NCI-H226 (cell line): ENCODE measurements at regions not wholly inside any gene's neighbourhood (a gene's known extent, or its start where the extent isn't known, plus 50 kb on each side); places are given as distances from the start of the nearest gene placed in this dataset.

Source experiments
- DNase-seq: peaks from one replicate; pipeline ENCODE4 v3.0.0-alpha.2; 2015

DNA sequence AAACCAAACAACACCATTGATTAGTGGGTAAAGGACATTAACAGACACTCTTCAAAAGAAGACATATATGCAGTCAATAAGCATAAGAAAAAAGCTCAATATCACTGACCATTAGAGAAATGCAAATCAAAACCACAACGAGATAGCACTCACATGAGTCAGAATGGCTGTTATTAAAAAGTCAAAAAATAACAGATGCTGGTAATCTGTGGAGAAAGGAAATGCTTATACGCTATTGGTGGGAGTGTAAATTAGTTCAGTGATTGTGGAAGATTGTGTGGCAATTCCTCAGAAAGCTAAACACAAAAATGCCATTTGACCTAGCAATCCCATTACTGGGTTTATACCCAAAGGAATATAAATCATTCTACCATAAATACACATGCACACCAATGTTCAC lies 182.6 kb downstream of the TRPC6 start:
- peak; percentile 52 for DNase-seq

- no peak for DNase-seq
These were observed 185.8 kb downstream of the TRPC6 start for GRCh38 chr11:101397979-101398378.

DNA sequence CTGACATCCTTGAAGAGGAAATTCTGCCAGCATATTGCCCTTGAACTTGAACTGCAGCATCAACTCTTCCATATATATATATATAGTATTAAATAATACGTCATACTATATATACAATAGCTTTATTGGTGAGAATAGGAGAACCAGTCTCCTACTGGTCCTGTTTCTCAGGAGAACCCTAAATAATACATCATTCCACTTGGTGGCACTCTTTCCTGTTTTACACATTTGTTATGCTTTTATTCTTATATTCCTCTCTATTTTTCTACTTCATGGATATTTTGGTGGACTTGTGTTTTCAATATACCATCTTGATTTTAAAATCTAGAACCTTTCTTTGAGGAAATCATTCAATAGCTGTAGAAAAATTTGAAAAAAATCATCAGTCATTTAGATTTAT lies 193.3 kb downstream of the TRPC6 start:
- DNase-seq: no peak

- DNase-seq: no peak
These were observed 214.0 kb downstream of the TRPC6 start for GRCh38 chr11:101369835-101370234.

DNA sequence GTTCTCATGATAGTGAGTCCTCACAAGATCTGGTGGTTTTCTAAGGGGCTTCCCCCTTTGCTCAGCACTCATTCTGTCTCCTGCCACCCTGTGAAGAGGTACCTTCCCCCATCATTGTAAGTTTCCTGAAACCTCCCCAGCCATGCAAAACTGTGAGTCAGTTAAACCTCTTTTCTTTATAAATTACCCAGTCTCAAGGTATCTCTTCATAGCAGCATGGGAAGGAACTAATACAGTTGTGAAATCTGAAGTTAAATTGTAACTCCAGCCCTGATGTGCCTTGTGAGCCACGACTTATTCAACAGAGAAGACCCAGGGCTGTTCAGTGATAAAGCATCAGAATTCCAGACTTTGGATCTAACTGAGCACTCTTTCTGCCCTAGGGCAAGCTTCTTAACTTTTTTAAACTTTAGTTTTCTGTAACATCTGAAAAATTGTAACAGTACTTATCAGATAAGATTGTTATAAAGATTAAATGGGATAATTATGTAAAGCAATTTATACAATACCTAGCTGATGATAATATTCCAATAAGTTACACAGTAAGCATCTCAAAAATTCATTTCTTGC lies 220.0 kb downstream of the TRPC6 start:
- no peak for DNase-seq

GRCh38 chr11:101362643-101363042 lies 221.2 kb downstream of the TRPC6 start:
- DNase-seq: no peak

GRCh38 chr11:101357771-101358170 lies 226.0 kb downstream of the TRPC6 start:
- DNase-seq: no peak

DNA sequence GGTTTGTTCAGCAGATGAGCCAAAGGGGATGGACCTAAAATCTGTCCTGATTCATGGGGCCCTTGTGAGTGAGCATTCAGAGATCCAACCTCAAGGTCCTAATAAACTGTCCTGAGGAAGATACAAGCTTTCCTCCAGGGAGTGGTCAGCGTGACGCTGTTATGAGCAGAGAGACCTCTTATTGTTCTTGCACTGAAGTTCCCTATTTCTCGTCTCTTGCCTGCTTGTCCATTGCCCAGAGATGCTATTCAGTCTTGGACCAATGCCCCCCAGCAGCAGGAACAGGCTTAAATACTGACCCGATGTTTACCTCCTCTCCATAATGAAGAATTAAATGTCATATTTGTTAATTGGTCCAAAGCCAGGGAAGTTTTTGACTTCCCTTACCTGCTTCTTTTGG lies 225.2 kb upstream of the PGR start:
- no peak for DNase-seq

DNA sequence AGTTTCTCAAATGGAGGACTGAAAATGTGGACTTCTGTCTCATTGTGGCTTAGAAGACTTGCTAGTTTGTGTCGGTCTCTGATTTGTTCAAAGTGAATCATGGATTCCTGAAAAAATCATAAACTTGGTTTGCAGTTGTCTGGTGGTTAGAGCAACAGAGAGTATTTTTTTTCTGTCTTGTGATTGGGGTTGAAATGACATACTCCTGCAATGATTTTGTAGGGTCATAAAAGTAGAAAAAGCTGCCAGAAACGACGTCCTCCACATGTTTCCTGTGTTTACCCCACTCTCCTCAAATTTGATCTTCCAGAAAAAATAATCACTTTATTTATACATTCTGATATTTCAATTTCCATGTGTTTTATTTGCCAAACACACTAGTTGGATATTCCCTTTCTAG lies 219.2 kb upstream of the PGR start:
- no peak for DNase-seq

- DNase-seq: peak; percentile 78
These were observed 217.0 kb upstream of the PGR start for GRCh38 chr11:101346591-101346990.

GRCh38 chr11:101345891-101346290 lies 216.3 kb upstream of the PGR start:
- DNase-seq: no peak

- DNase-seq: no peak
These were observed 212.7 kb upstream of the PGR start for GRCh38 chr11:101342307-101342706.

GRCh38 chr11:101341578-101341977 lies 212.0 kb upstream of the PGR start:
- DNase-seq: peak; percentile 44

DNA sequence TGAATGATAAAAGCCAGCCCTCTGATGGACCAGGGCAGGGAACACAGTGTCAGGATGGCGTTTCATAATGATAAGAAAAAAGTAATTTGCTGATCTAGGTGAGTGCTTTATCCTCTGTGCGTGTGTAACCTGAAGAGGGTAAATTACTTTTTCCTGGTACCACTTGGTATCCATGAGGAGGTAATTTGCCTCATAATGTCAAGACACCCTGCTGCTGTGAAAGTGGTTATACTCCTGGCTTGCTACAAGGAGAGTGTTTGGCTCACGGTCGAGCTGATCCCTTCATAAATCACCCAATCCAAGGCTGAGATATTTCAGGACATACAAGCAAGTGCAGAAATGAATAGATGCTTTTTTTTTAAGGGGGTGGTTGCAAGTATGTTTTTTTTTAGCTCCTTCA lies 207.2 kb upstream of the PGR start:
- DNase-seq: no peak

DNA sequence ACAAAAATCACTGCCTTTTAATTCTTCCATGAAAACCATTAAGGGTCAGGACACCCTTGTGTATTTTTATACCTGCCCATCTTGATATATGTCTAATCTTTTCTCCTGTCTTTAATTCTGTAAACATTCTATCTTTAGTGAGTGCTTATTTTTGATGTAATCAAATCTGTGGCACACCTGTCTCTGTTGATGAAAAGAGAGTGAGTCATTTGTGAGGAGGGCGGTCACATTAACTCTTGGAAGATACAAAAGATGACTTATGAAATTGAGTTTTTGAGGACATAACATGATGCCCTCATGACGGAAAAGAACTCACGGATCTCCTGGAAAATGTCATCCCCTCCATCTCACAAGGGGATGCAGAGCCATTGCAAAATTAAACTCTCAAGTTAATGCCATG lies 206.5 kb upstream of the PGR start:
- DNase-seq: no peak

DNA sequence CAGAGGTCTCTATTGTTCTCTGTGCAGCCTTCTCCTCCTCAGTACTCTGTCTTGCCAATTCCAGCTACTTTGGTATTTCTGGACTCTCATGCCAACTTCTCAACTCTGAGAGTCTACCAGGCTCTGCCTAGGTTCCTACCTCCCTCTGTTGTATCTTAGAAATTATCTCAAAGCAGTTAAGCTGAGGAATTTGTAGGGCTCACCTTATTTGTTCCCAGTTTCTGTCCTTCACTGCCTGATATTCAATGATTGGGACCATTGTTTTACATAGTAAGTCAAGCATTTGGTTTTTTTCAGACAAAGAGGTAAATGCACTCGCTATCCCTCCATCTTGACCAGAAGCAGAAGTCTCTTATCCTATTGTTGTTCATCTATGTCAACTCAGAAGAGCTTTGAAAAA lies 205.0 kb upstream of the PGR start:
- no peak for DNase-seq

DNA sequence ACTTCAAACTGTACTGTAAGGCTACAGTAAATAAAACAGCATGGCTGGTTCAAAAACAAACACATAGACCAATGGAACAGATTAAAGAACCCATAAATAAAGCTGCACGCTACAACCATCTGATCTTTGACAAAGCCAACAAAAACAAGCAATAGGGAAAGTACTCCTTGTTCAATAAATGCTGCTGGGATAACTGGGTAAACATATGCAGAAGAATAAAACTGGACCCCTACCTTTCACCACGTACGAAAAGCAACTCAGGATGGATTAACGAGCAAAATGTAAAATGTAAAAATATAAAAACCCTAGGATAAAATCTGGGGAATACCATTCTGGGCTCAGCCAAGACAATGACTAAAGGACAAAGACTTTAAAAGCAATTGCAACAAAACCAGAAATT lies 201.8 kb upstream of the PGR start:
- DNase-seq: no peak

- no peak for DNase-seq
These were observed 198.3 kb upstream of the PGR start for GRCh38 chr11:101327908-101328307.

GRCh38 chr11:101326141-101326540 lies 196.5 kb upstream of the PGR start:
- no peak for DNase-seq

DNA sequence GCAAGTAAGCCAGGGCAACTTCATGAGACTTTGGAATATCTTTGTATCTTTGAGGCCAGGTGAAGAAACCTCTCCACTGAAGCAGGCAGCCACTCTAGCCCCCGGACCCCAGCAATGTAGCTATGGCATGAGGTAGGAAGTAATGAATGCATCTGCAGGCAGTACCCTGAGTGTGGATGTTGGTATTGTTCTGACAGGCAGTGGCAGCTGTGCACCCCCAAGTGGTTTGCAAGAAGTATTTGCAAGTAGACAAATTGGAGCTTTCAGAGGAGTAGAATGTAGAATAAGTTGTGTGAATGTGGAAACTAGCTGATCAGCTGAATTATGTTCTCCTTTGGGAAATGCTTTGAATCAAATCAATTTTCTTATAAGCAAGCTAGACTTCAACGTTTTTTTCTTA lies 194.4 kb upstream of the PGR start:
- no peak for DNase-seq

DNA sequence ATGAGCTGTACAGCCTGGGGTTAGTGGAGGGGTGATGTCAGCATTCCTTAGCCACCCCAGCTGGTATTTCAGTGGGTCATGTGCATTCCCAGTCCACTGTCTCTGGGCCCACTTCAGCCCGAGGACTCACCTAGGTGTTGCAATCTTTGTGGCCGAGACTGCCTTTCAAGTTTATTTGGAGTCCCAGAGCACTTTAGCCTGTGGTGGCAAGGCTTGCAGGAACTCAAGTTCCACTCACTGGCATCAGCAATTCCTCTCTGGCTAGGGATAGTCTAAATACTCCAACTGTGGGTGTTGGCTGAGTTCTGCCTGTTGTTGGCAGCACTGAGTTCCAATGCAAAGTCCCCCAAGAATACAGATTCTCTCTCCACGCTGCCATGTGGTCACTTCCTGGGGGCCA lies 191.6 kb upstream of the PGR start:
- DNase-seq: peak; percentile 34

- no peak for DNase-seq
These were observed 177.1 kb upstream of the PGR start for GRCh38 chr11:101306721-101307120.

GRCh38 chr11:101305496-101305895 lies 175.9 kb upstream of the PGR start:
- no peak for DNase-seq

- no peak for DNase-seq
These were observed 169.6 kb upstream of the PGR start for GRCh38 chr11:101299210-101299609.

- peak; percentile 16 for DNase-seq
These were observed 167.3 kb upstream of the PGR start for GRCh38 chr11:101296896-101297295.
